K562 (cell line): ENCODE measurements at regions not wholly inside any gene's neighbourhood (a gene's known extent, or its start where the extent isn't known, plus 50 kb on each side); places are given as distances from the start of the nearest gene placed in this dataset.
"Not testable (repeated sequence)": the region's sequence is repeated elsewhere in the genome, so short reads cannot be mapped to it uniquely, and the experiment has no call there.

ENCODE experiments used
- ATAC-seq: fragments of 200-7000 bp; cut with Tn5 transposase; 3 replicates; pipeline ENCODE4 v1.9.1; 2020; ENCODE audit warnings: moderate library complexity
- BruUV-seq: library from RNA; stranded (reverse); fragments of 400-500 nt; replicated peaks from 2 replicates; lab custom pipeline; 2021; lab: Mats Ljungman, UMichigan
- CTCF ChIA-PET: fragments of 300-600 bp; formaldehyde crosslinking; extraction: SDS; loops from one replicate; lab custom pipeline; 2021; ENCODE audit warnings: low intra/inter-chr PET ratio; lab: Yijun Ruan, JAX
- POLR2A ChIA-PET: fragments of 300-600, 350-650 bp; sonication (Branson Sonifier 250); formaldehyde crosslinking; extraction: SDS; loops from one replicate; lab custom pipeline; 2021; ENCODE audit warnings: antibody characterized with exemption, inconsistent platforms; lab: Yijun Ruan, JAX
- DNase-seq, 4 experiments: peaks; one replicate each; pipeline versions ENCODE4 v3.0.0 to v3.0.0-alpha.2; 2011 to 2018; ENCODE audit warnings: low spot score in 3 of 4, mixed read lengths in 3 of 4; ENCODE audit errors: extremely low read depth in 1 of 4
- FAIRE-seq: peaks from 2 replicates; lab custom pipeline; 2011; peaks lifted over from hg19 to GRCh38; lab: Jason Lieb, UNC
- H2AFZ ChIP-seq: 2 replicates; pipeline ENCODE4 v1.6.0; 2011; ENCODE audit warnings: low read depth, low read length, control low read depth, inconsistent platforms
- H3K27ac ChIP-seq: fragments of 200-600 bp; 3 replicates; pipeline ENCODE4 v1.8.0; 2011; ENCODE audit warnings: low read depth, mild to moderate bottlenecking, control low read depth, inconsistent platforms, low read length, moderate library complexity, mixed read lengths; ENCODE audit errors: extremely low read depth
- H3K27me3 ChIP-seq, 2 experiments: fragments of 300-600 bp in 1 of 2; 2 replicates in 1 of 2; 3 replicates in 1 of 2; pipeline versions ENCODE4 v1.6.0 to v1.8.0; 2011; ENCODE audit warnings: inconsistent platforms in 2 of 2, low read length in 2 of 2, mild to moderate bottlenecking in 1 of 2, mixed read lengths in 1 of 2, moderate library complexity in 1 of 2; ENCODE audit not compliant: control insufficient read depth in 2 of 2, insufficient read depth in 2 of 2
- H3K36me3 ChIP-seq: fragments of 300-600 bp; 3 replicates; pipeline ENCODE4 v1.8.0; 2011; ENCODE audit warnings: mild to moderate bottlenecking, low read length, inconsistent platforms; ENCODE audit not compliant: control insufficient read depth, insufficient read depth
- H3K4me1 ChIP-seq, 2 experiments: fragments of 200-600 bp in 1 of 2; replicated peaks in 1 of 2; 2 replicates in 1 of 2; 3 replicates in 1 of 2; pipeline versions ENCODE4 v1.5.1 to v1.8.0; 2011; ENCODE audit warnings: inconsistent platforms in 2 of 2, low read length in 2 of 2, mild to moderate bottlenecking in 1 of 2, mixed read lengths in 1 of 2, moderate library complexity in 1 of 2; ENCODE audit not compliant: control insufficient read depth in 2 of 2, insufficient read depth in 2 of 2
- H3K4me2 ChIP-seq: 2 replicates; pipeline ENCODE4 v1.6.1; 2011; ENCODE audit warnings: low read length, control low read depth, inconsistent platforms, mixed read lengths; ENCODE audit not compliant: insufficient read depth
- H3K4me3 ChIP-seq: fragments of 200-600 bp; sonication (generic), shearing (Covaris generic); 2 replicates; pipeline ENCODE4 v1.5.1; 2016; ENCODE audit warnings: control low read depth, inconsistent platforms
- H3K79me2 ChIP-seq: fragments of 200-600 bp; 3 replicates; pipeline ENCODE4 v1.8.0; 2011; ENCODE audit warnings: low read length, inconsistent platforms; ENCODE audit not compliant: control insufficient read depth, insufficient read depth
- H3K9ac ChIP-seq, 2 experiments: 2 replicates each; pipeline versions ENCODE4 v1.6.0 to v1.6.1; 2011; ENCODE audit warnings: low read depth in 2 of 2, low read length in 2 of 2, control low read depth in 1 of 2, inconsistent platforms in 1 of 2, mild to moderate bottlenecking in 1 of 2, mixed read lengths in 1 of 2; ENCODE audit not compliant: insufficient read depth in 1 of 2
- H3K9me1 ChIP-seq: one replicate; pipeline ENCODE4 v1.6.0; 2011; ENCODE audit warnings: inconsistent platforms, mild to moderate bottlenecking, low read length, moderate library complexity; ENCODE audit not compliant: control insufficient read depth, insufficient read depth
- H3K9me3 ChIP-seq: replicated peaks from 2 replicates; pipeline ENCODE4 v1.5.1; 2011; ENCODE audit warnings: low read depth, low read length, inconsistent platforms; ENCODE audit not compliant: control insufficient read depth, insufficient read depth
- H4K20me1 ChIP-seq: replicated peaks from 2 replicates; pipeline ENCODE4 v1.6.1; 2011; ENCODE audit warnings: low read length, inconsistent platforms, mixed read lengths; ENCODE audit not compliant: control insufficient read depth, insufficient read depth
- CHD2 ChIP-seq: IDR thresholded peaks from 2 replicates; pipeline ENCODE4 v1.6.1; 2011; ENCODE audit warnings: low read depth, low read length
- HDAC1 ChIP-seq, 2 experiments: fragments of 450-650 bp; IDR thresholded peaks; 2 replicates each; pipeline ENCODE4 v1.6.1; 2016 to 2017; ENCODE audit warnings: inconsistent platforms in 1 of 2, mild to moderate bottlenecking in 1 of 2, moderate library complexity in 1 of 2
- KLF6 ChIP-seq: fragments of 250-450 bp; sonication (Bioruptor Pico); IDR thresholded peaks from 2 replicates; pipeline ENCODE4 v1.4.0; 2020; ENCODE audit warnings: mild to moderate bottlenecking, moderate library complexity, borderline replicate concordance
- MTA2 ChIP-seq: fragments of 450-650 bp; IDR thresholded peaks from 2 replicates; pipeline ENCODE4 v1.6.1; 2016; ENCODE audit warnings: low read depth
- NBN ChIP-seq: fragments of 450-650 bp; IDR thresholded peaks from 2 replicates; pipeline ENCODE4 v1.6.1; 2016; ENCODE audit warnings: low read depth, mild to moderate bottlenecking
- WHSC1 ChIP-seq: IDR thresholded peaks from one replicate; pipeline ENCODE4 v1.6.1; 2012; ENCODE audit warnings: low read length, control low read depth, inconsistent platforms
- ZNF217 ChIP-seq: sonication (generic); formaldehyde crosslinking; IDR thresholded peaks from 2 replicates; pipeline ENCODE4 v1.8.0; 2022; ENCODE audit warnings: mild to moderate bottlenecking, missing genetic modification reagents
- ZNF311 ChIP-seq: fragments of 250-450 bp; sonication (Bioruptor Pico); IDR thresholded peaks from 2 replicates; pipeline ENCODE4 v1.4.0; 2020; ENCODE audit warnings: mild to moderate bottlenecking, moderate library complexity
- ZNF707 ChIP-seq: fragments of 250-450 bp; sonication (Bioruptor Pico); conservative IDR thresholded peaks from 2 replicates; pipeline ENCODE4 v1.8.0; 2022; ENCODE audit warnings: inconsistent platforms, mild to moderate bottlenecking, moderate library complexity
- WGBS: fragments of 100-300 bp; shearing (Covaris generic); methylation state at CpG from one replicate; pipeline ENCODE4 v1.1.6; 2016; ENCODE audit warnings: low coverage, mixed read lengths; ENCODE audit not compliant: insufficient coverage; ENCODE audit errors: missing lambda C conversion rate; 5-methylcytosine and 5-hydroxymethylcytosine counted together
- in situ Hi-C: fragments of 300-500 bp; cut with MboI; formaldehyde crosslinking; loops from 4 replicates; pipeline ENCODE4 v1.15.0; 2018; ENCODE audit warnings: inconsistent platforms, mixed read lengths
- intact Hi-C: fragments of 100-400 bp; cut with micrococcal nuclease; formaldehyde crosslinking; loops from 2 replicates; pipeline ENCODE4 v1.14.2; 2022

DNA sequence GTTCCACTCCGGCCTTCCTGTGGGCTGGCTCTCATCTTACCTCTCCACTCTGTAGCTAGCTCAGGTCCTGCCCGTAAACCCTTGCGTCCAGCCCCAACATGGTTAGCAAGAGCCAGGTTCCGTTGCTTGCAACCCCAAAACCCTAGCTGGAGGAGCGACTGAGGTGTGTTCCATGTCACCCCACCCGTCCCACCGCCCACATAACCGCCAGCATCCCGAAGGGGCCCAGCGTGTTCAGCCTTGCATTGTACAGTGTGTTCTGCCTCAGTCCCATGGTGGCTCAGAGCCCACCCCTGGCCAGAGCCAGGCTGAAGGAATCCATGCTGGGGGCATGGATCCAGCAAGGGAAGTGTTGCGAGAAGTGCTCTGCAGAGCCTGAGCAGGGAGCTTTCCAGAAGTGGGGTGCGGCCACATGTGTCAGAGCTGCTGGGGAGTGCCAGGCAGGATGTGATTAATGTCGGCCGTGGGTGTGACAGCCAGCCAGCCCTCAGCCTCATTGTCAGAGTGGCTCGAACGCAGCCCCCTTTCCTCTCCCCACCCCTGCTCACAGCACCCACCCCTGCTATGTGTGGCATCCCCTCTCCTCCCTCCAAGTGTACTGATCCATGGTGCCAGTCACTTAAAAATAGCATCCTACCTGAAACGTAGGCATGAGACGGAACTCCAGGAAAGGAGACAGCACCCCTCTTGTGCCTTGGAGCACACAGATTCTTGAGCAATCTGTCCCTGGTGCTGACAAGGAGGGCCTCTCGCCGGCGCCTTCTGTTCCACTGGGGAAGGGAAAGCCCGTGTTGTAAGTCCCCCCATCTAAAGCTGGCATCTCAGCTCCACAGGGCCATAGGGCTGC is 158.9 kb downstream of the OR4M2 start:
- ATAC-seq = peak; percentile 33; the same call in 2 of the 3 replicates
- H4K20me1 ChIP-seq, POLR2A ChIA-PET, H3K9me1 ChIP-seq, H3K79me2 ChIP-seq, H3K36me3 ChIP-seq, FAIRE-seq, H3K4me2 ChIP-seq, H3K27ac ChIP-seq, intact Hi-C loops, H3K27me3 ChIP-seq, H3K9ac ChIP-seq, H3K4me1 ChIP-seq, CTCF ChIA-PET, H2AFZ ChIP-seq, DNase-seq, BruUV-seq, H3K9me3 ChIP-seq, H3K4me3 ChIP-seq: not testable (repeated sequence)
- WGBS = under 1% methylated on average over 17 of the region's 22 CpGs
- in situ Hi-C loops = loop anchor here (25.0 kb wide), 1 partner anchor 1452 kb away; no protein-coding TSS in a partner anchor

DNA sequence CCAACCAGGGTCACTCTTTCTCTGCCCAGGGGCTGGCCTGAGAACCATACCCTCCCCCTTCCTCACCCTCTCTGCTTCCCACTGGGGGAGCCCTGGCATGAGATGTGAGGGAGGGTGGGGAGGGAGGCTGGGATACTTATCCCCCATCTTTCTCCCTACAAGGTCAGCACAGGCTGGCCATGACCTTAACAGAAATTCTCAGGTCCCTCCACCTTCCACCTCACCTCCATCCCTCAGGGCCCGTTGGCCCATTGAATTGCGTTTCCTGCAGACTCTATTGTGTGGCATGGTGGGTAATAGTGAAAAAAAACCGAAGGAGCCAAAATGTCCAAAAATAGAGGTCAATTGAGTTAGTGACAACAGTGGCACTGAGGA is 159.5 kb downstream of the OR4M2 start:
- H4K20me1 ChIP-seq = no peaks in the 10 kb centered on the region
- in situ Hi-C loops = loop anchor here (25.0 kb wide), 1 partner anchor 1452 kb away; no protein-coding TSS in a partner anchor
- no peak overlapping the region for H3K4me2 ChIP-seq
- no peaks in the 10 kb centered on the region for H3K4me1 ChIP-seq
- ChIA-PET POLR2A (no interaction called here), CTCF (no interaction called here)
- WGBS = 0% methylated on average over 3 of the region's 3 CpGs
- H3K9ac ChIP-seq = no peak overlapping the region
- H2AFZ ChIP-seq = no peak overlapping the region
- ATAC-seq (no peak), DNase-seq (no peak), FAIRE-seq (no peak)
- H3K27me3 ChIP-seq = peaks cover 0 to 6% of the 10 kb centered on the region in 2 experiments; a peak in 3 of 5 replicates
- H3K4me3 ChIP-seq = no peak overlapping the region
- H3K9me3 ChIP-seq = no peaks in the 10 kb centered on the region
- intact Hi-C loops = no loop called here
- no TSS peak for BruUV-seq
- H3K79me2 ChIP-seq = no peaks in the 10 kb centered on the region
- no peak overlapping the region for H3K27ac ChIP-seq
- no peaks in the 10 kb centered on the region for H3K9me1 ChIP-seq
- no peaks in the 10 kb centered on the region for H3K36me3 ChIP-seq
- TF ChIP-seq ZNF311 (CRISPR knock-in tag) (no peak), HDAC1 (IDR thresholded peaks at IDR 0.05) (no peak), KLF6 (CRISPR knock-in tag) (no peak), MTA2 (no peak), CHD2 (no peak), WHSC1 (no peak), ZNF217 (no peak), ZNF707 (CRISPR knock-in tag) (no peak), NBN (no peak)
- TF ChIP-seq, all 486 proteins: peak for 0
